RWPE2 (cell line): ENCODE measurements at regions not wholly inside any gene's neighbourhood (a gene's known extent, or its start where the extent isn't known, plus 50 kb on each side); places are given as distances from the start of the nearest gene placed in this dataset.

ENCODE experiments used
- ATAC-seq: fragments of 200-7000 bp; cut with Tn5 transposase; 3 replicates; pipeline ENCODE4 v1.9.1; 2021; ENCODE audit warnings: low read depth
- DNase-seq: peaks from one replicate; pipeline ENCODE4 v3.0.0-alpha.2; 2020; ENCODE audit warnings: low spot score
- H3K27ac ChIP-seq: fragments of 450-650 bp; 2 replicates; pipeline ENCODE4 v1.5.1; 2017; ENCODE audit warnings: mild to moderate bottlenecking; ENCODE audit not compliant: poor library complexity, severe bottlenecking
- H3K27me3 ChIP-seq: fragments of 250-450 bp; sonication (Bioruptor Pico); 2 replicates; pipeline ENCODE4 v1.5.1; 2021; ENCODE audit warnings: mild to moderate bottlenecking, moderate library complexity; ENCODE audit not compliant: insufficient read depth, poor library complexity, severe bottlenecking
- H3K36me3 ChIP-seq: fragments of 250-450 bp; sonication (Bioruptor Pico); 2 replicates; pipeline ENCODE4 v1.5.1; 2020; ENCODE audit warnings: low read depth, mild to moderate bottlenecking, moderate library complexity
- H3K4me1 ChIP-seq: fragments of 250-450 bp; sonication (Bioruptor Pico); 2 replicates; pipeline ENCODE4 v1.5.1; 2021; ENCODE audit warnings: mild to moderate bottlenecking, moderate library complexity; ENCODE audit not compliant: insufficient read depth, poor library complexity, severe bottlenecking
- H3K4me3 ChIP-seq: fragments of 250-450 bp; sonication (Bioruptor Pico); 2 replicates; pipeline ENCODE4 v1.5.1; 2021; ENCODE audit warnings: mild to moderate bottlenecking, moderate library complexity; ENCODE audit not compliant: severe bottlenecking
- H3K9me3 ChIP-seq: fragments of 250-450 bp; sonication (Bioruptor Pico); 2 replicates; pipeline ENCODE4 v1.5.1; 2021; ENCODE audit warnings: mild to moderate bottlenecking, moderate library complexity; ENCODE audit not compliant: severe bottlenecking
- CTCF ChIP-seq: fragments of 450-650 bp; IDR thresholded peaks from one replicate; pipeline ENCODE4 v1.5.1; 2017; ENCODE audit warnings: mild to moderate bottlenecking, moderate library complexity; ENCODE audit not compliant: poor library complexity, severe bottlenecking

DNA sequence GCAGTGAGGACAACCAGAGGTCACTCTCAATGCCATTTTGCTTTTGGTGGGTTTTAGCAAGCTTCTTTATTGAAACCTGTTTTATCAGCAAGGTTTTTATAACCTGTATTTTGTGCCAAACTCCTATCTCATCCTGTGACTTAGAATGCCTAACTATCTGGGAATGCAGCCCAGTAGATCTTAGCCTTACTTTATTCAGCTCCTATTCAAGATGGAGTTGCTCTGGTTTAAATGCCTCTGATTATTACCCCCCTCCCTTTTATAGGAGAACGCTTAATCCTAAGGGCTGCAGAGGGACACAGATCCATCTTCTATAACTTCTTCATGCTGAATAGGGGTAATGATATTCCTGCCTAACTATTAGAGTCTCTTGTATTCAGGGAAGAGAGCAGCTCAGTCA lies 179.1 kb downstream of the KIF18A start:
- Histone ChIP-seq H3K9me3 (no peaks in the 10 kb centered on the region), H3K36me3 (no peaks in the 10 kb centered on the region), H3K27me3 (no peaks in the 10 kb centered on the region), H3K27ac (no peak overlapping the region), H3K4me1 (peaks cover 16% of the 10 kb centered on the region), H3K4me3 (no peak overlapping the region)
- no peak for TF ChIP-seq CTCF
- DNase-seq (no peak), ATAC-seq (no peak)

DNA sequence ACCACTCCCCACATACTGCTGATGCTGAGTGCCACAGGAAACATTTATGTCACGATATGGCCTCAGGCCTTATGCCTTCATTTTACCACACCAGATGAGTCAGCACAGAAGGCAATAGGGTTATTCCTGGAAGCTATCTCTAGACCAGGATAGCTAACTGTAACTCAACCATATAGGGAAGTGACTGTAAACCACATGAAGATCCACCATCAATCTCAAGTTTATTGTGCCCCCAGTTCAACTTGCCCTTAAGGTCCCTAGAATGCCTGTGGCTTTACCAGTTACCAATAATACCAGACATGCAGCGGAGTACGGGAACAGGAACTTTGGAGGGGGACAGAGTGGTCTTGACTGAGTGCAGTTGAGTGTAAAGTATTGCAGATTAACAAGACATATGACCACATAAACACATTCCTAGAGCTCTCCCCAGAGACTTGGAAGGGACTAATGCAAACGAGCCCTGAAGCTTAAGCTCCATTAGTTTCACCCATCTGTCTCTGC lies 180.9 kb downstream of the KIF18A start:
- no peak for DNase-seq
- peak overlapping the region; percentile 45 for H3K27ac ChIP-seq

GRCh38 chr11:27926486-27926885 lies 181.5 kb downstream of the KIF18A start:
- no peaks in the 10 kb centered on the region for H3K36me3 ChIP-seq
- peak overlapping the region; percentile 45 for H3K27ac ChIP-seq
- no peak for DNase-seq
- no peak for TF ChIP-seq CTCF
- ATAC-seq, result no peak
- no peaks in the 10 kb centered on the region for H3K27me3 ChIP-seq
- no peaks in the 10 kb centered on the region for H3K9me3 ChIP-seq
- H3K4me3 ChIP-seq, result no peak overlapping the region
- H3K4me1 ChIP-seq, result peaks cover 11% of the 10 kb centered on the region

More for the DNA sequence above, 180.9 kb downstream of the KIF18A start:
- Histone ChIP-seq H3K4me3 (no peak overlapping the region), H3K9me3 (no peaks in the 10 kb centered on the region), H3K27me3 (no peaks in the 10 kb centered on the region), H3K4me1 (peaks cover 11% of the 10 kb centered on the region), H3K36me3 (no peaks in the 10 kb centered on the region)
- TF ChIP-seq CTCF, result no peak
- ATAC-seq, result peak; percentile 93

DNA sequence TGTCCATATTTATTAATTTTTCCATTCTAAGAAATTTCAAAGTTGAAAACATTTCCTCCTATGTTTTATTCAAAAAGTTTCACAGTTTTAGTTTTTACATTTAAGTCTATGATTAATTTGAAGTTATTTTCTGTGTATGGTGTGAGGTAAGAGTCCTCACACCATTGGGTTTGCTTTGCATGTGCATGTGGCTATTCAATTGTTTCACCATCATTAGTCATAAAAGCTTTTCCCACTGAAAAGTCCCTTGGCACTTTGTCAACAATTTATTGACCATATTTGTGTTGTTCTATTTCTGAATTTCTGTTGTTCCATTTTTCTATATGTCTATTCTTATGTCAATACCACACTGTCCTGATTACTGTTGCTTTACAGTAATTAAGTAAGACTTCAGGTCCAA lies 186.5 kb downstream of the KIF18A start:
- Histone ChIP-seq H3K4me3 (no peak overlapping the region), H3K27me3 (no peaks in the 10 kb centered on the region), H3K4me1 (peaks cover 1% of the 10 kb centered on the region), H3K36me3 (no peaks in the 10 kb centered on the region), H3K27ac (no peak overlapping the region), H3K9me3 (no peaks in the 10 kb centered on the region)
- no peak for ATAC-seq
- no peak for DNase-seq
- TF ChIP-seq CTCF, result no peak

GRCh38 chr11:27916541-27917100 lies 191.3 kb downstream of the KIF18A start:
- ATAC-seq (no peak), DNase-seq (no peak)
- Histone ChIP-seq H3K27me3 (no peaks in the 10 kb centered on the region), H3K27ac (no peak overlapping the region), H3K9me3 (no peaks in the 10 kb centered on the region), H3K4me3 (no peak overlapping the region), H3K4me1 (no peaks in the 10 kb centered on the region), H3K36me3 (no peaks in the 10 kb centered on the region)
- no peak for TF ChIP-seq CTCF
